ENCODE measurements at regions not wholly inside any gene's neighbourhood (a gene's known extent, or its start where the extent isn't known, plus 50 kb on each side); places are given as distances from the start of the nearest gene placed in this dataset.
A peak's percentile ranks its signal among the peaks of the same experiment; 100 is the strongest.

DNA sequence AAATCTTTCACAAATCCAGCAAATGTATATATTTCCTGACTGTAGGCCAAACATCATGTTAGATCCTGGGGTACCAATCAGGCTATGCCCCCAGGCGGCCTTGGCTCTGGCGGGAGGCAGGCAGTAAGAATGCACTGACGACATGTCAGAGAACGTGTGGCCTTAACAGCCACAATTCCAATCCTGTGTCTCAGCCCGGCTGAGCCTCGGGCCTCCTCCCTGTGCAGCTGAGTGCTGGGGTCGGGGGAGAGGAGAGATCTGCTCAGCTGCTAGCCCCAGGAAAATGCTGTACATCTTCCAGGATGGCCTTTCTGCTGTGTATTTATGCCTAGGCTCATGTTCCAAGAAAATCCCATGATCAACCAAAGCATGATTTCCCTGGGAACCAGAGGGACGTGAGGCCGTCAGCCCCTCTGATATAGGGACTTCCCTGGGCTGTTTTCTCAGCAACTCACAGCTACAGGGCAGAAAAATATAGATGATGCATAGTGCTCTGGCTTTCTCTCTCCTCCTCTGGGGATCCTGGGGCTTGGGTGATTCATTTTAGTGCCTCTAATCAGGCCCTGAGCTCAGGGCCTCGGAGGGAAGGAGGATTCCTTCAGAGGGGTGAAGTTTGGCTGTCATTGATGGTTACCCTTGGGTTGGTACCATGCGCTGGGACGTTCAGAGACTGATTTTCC lies 604.0 kb downstream of the HS3ST4 start:
- no peak for DNase-seq

DNA sequence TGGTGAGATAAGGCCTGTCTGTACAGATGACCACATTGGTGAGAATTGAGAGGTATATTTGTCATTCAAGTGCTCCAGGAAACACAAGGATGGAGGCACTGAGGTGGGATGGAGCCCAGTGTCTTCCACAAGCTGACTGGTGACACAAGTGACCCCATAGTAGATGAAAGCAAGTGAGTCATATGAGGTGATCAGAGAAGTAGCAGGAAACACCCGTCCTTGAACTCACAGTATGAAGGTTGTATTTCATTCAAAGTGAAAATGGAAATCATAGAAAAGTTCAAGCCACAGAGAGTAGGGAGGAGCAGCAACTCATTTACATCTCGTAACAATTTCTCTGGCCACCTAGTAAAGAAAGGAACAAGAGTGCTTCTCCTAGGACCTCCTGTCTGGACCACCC lies 609.8 kb downstream of the HS3ST4 start:
- DNase-seq, result no peak

GRCh38 chr16:26316683-26317464 lies 625.1 kb downstream of the HS3ST4 start:
- DNase-seq, result no peak

DNA sequence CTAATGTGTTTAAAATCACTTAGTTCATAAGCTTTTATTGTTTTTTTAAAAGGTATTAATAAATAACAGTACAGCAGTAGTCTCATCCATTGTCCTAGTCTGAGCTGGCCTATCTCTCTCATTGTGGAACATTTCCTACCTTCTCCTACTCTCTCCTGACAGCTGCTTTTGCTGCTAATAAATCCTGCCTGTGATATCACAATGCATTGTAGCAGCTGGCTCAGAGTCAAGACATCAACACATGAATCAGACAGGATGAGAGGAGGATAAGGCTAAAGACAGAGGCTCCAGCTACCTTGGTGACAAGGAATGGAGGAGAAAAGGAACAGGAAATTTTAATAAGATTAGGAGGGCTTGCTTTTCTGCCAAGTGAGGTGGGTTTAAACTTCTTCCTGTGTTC lies 626.1 kb downstream of the HS3ST4 start:
- no peak for DNase-seq

DNA sequence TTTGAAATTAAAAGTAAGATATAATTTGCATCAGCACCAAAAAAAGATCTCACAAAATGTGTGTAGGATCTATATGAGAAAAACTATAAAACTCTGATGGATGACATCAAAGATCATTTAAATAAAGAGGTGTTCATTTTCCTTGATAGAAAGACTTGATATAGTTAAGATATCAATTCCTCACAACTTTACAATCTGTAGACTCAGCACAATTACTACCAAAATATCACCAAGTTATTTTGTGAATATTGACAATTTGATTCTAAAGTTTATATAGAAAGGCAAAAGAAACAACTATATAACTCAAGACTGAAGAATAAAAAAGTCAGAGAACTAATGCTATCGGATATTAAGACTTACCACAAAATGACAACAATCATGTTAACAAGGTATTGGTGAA lies 638.9 kb downstream of the HS3ST4 start:
- no peak for DNase-seq

- DNase-seq, result no peak
Observed at GRCh38 chr16:26334218-26335111, 642.7 kb downstream of the HS3ST4 start.

- DNase-seq, result no peak
Observed at GRCh38 chr16:26335236-26335853, 643.6 kb downstream of the HS3ST4 start.

DNA sequence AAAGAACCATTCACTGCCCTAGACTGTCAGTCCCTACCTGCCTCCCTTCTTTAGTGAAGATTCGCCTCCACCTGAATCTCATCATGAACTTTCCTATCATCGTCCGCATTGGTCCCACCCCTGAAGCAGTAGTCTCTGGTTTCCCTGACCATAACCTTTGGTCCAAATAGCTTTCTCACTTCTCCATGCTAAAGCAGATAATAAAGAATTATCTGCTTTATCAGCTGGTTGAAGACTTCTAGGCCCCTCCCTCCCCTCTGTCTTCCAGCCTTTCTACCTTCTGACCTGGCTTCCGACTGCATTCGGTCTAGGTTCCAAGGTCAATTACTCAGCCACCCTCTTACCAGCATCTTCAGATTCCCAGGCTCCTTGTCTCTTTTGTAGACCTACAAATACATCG lies 650.9 kb downstream of the HS3ST4 start:
- DNase-seq, result no peak

DNA sequence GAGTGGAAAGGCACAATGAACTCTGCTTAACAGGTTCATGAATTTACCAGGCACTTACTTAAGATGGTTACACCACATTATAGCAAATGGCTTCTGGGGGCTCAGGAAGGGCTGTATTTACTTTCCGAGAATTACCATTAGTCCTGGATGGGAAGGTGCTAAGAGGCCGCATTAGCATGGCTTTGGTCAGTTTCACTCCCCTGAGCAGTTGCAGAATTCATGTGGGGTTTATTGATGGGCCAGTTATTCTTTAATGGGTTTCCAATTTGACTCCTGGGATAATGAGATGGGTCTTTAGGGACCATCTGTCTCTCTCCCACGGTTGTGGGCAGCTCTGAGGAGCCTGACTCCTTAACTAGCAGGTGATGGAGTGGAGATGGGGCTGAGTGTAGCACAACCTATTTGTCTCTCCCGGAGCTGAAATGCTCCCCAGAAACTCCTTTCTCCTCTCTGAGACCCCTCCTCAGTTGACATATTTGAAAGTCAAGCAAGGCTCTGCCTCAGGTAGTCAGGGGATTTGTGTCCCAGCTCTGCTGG lies 652.5 kb downstream of the HS3ST4 start:
- DNase-seq, result no peak

- no peak for DNase-seq
Observed at GRCh38 chr16:26344976-26345375, 653.2 kb downstream of the HS3ST4 start.

- DNase-seq, result no peak
Observed at GRCh38 chr16:26345966-26346365, 654.2 kb downstream of the HS3ST4 start.

GRCh38 chr16:26348095-26348494 lies 656.3 kb downstream of the HS3ST4 start:
- no peak for DNase-seq

GRCh38 chr16:26360867-26361266 lies 669.1 kb downstream of the HS3ST4 start:
- DNase-seq, result no peak

- DNase-seq, result no peak
Observed at GRCh38 chr16:26363581-26363980, 671.8 kb downstream of the HS3ST4 start.

- peak; percentile 38 for DNase-seq
Observed at GRCh38 chr16:26365161-26365940, 673.6 kb downstream of the HS3ST4 start.

DNA sequence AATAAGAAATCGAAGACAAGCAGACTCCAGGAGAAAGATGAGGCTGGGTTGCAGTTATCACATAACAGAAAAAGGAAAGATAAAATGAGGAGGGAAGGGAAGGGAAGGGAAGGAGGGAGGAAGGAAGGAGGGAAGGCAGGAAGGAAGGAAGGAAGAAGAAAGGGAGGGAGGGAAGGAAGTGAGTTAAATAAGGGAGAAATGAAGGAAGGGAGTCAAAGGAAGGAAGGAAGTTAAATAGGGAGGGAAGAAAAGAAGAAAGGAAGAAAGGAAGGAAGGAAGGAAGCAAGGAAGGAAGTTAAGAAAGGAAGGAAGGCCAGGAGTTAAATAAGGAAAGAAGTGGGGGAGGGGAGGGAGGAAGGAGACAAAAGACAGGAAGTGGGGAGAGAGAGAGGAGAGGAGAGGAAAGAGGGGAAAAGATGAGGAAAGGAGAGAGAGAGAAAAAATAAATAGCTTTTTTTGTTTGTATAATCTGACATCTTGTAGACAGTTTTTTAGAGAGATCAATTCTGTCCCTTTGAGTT lies 679.6 kb downstream of the HS3ST4 start:
- DNase-seq, result no peak

GRCh38 chr16:26374279-26374925 lies 682.6 kb downstream of the HS3ST4 start:
- DNase-seq, result no peak

DNA sequence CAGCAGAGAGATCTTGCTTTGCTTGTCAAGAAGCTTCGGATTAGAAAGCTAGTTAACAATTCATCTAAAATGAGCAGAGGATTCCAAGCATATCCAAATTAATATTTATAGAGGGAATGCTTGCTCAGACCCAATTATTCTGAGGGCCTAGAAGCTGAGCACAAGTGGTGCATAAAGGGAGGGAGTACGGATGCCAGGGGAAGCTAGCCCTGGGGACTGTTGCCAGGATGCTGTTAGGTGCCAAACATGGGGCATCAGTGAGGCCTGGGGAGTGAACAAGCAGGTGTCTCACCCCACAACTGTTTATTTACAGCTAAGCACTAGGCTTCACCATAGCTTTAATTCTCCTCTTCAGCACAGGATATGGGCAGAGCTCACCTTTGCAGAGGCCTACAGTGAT lies 684.1 kb upstream of the C16orf82 start:
- no peak for DNase-seq

GRCh38 chr16:26386096-26386495 lies 680.6 kb upstream of the C16orf82 start:
- DNase-seq, result no peak

GRCh38 chr16:26391833-26392232 lies 674.9 kb upstream of the C16orf82 start:
- DNase-seq, result no peak

GRCh38 chr16:26394409-26394808 lies 672.3 kb upstream of the C16orf82 start:
- DNase-seq, result no peak
